MM.1S (cell line): ENCODE measurements at regions not wholly inside any gene's neighbourhood (a gene's known extent, or its start where the extent isn't known, plus 50 kb on each side); places are given as distances from the start of the nearest gene placed in this dataset.

Source experiments
- DNase-seq: peaks from one replicate; pipeline ENCODE4 v3.0.0-alpha.2; 2015
- H2AFZ ChIP-seq: fragments of 300-600 bp; sonication (generic); 2 replicates; pipeline ENCODE4 v1.6.0; 2016; ENCODE audit warnings: antibody characterized with exemption, low read length
- H3F3A ChIP-seq: fragments of 300-600 bp; sonication (generic); 2 replicates; pipeline ENCODE4 v1.6.1; 2016; ENCODE audit warnings: mild to moderate bottlenecking, antibody characterized with exemption, low read length, moderate library complexity, mixed read lengths; ENCODE audit not compliant: insufficient read depth
- H3K27ac ChIP-seq: fragments of 300-600 bp; sonication (generic); 2 replicates; pipeline ENCODE4 v1.5.1; 2016; ENCODE audit warnings: mild to moderate bottlenecking, low read length
- H3K27me3 ChIP-seq: fragments of 300-600 bp; sonication (generic); replicated peaks from 2 replicates; pipeline ENCODE4 v1.6.0; 2016; ENCODE audit warnings: low read length; ENCODE audit not compliant: insufficient read depth
- H3K36me3 ChIP-seq: fragments of 300-600 bp; sonication (generic); replicated peaks from 2 replicates; pipeline ENCODE4 v1.6.1; 2016; ENCODE audit warnings: mild to moderate bottlenecking, low read length, mixed read lengths; ENCODE audit not compliant: insufficient read depth
- H3K4me1 ChIP-seq: fragments of 300-600 bp; sonication (generic); 2 replicates; pipeline ENCODE4 v1.6.1; 2016; ENCODE audit warnings: low read length, mixed read lengths
- H3K4me2 ChIP-seq: fragments of 300-600 bp; sonication (generic); 2 replicates; pipeline ENCODE4 v1.6.0; 2016; ENCODE audit warnings: low read depth, low read length
- H3K4me3 ChIP-seq: fragments of 300-600 bp; sonication (generic); 2 replicates; pipeline ENCODE4 v1.5.1; 2016; ENCODE audit warnings: low read length, mixed read lengths
- H3K79me2 ChIP-seq: fragments of 300-600 bp; sonication (generic); 2 replicates; pipeline ENCODE4 v1.6.1; 2016; ENCODE audit warnings: mixed run types, low read length, mixed read lengths
- H3K9ac ChIP-seq: fragments of 300-600 bp; sonication (generic); 2 replicates; pipeline ENCODE4 v1.6.1; 2016; ENCODE audit warnings: low read length, mixed read lengths
- H3K9me2 ChIP-seq: fragments of 300-600 bp; sonication (generic); replicated peaks from 2 replicates; pipeline ENCODE4 v1.6.1; 2016; ENCODE audit warnings: mild to moderate bottlenecking, low read length, mixed read lengths; ENCODE audit not compliant: insufficient read depth
- H3K9me3 ChIP-seq: fragments of 300-600 bp; sonication (generic); replicated peaks from 2 replicates; pipeline ENCODE4 v1.6.1; 2016; ENCODE audit warnings: mild to moderate bottlenecking, low read length, mixed read lengths; ENCODE audit not compliant: insufficient read depth
- H4K20me1 ChIP-seq: fragments of 300-600 bp; sonication (generic); 2 replicates; pipeline ENCODE4 v1.6.1; 2016; ENCODE audit warnings: mild to moderate bottlenecking, low read length, moderate library complexity, mixed read lengths; ENCODE audit not compliant: insufficient read depth
- EZH2 ChIP-seq: fragments of 300-600 bp; sonication (generic); optimal IDR thresholded peaks from 2 replicates; pipeline ENCODE3; 2017; ENCODE audit warnings: low read depth, mild to moderate bottlenecking, antibody characterized with exemption, low read length, mixed read lengths
- EZH2phosphoT487 ChIP-seq: fragments of 300-600 bp; sonication (generic); IDR thresholded peaks from 2 replicates; pipeline ENCODE4 v1.6.1; 2018; ENCODE audit warnings: antibody characterized with exemption, low read length
- TF ChIP-seq, protein P1 (sequence below): fragments of 300-600 bp; sonication (generic); IDR thresholded peaks from 2 replicates; pipeline ENCODE4 v1.5.1; 2016; ENCODE audit warnings: antibody characterized with exemption, low read length, mixed read lengths

DNA sequence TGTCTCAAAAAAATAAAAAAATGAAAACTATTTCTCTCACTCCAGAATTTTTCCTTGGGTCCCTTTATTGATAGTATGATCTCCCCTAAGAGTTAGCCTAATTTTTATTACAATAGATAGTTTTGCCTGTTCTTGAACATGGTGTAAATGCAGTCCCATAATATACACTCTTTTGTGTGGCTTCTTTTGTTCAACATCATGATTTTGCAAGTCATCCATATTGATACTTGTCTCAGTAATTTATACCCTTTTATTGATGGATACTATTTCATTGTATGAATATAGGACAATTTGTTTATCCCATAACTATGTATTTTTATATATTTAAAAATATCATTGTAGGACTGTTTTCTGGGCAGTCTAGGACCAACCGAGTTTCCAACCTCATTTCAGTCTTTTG is 207.0 kb downstream of the UTP18 start:
- Histone ChIP-seq H3K27me3 (no peaks in the 10 kb centered on the region), H3K4me1 (no peaks in the 10 kb centered on the region), H3K27ac (no peak overlapping the region), H3K79me2 (no peaks in the 10 kb centered on the region), H3K36me3 (no peaks in the 10 kb centered on the region), H3K9me2 (no peaks in the 10 kb centered on the region), H3K9me3 (no peaks in the 10 kb centered on the region), H3K9ac (no peak overlapping the region), H3K4me2 (no peak overlapping the region), H4K20me1 (no peaks in the 10 kb centered on the region), H3K4me3 (no peak overlapping the region), H3F3A (no peaks in the 10 kb centered on the region), H2AFZ (no peak overlapping the region)
- no peak for DNase-seq
- no peak for TF ChIP-seq EZH2phosphoT487
- TF ChIP-seq, protein P1, sequence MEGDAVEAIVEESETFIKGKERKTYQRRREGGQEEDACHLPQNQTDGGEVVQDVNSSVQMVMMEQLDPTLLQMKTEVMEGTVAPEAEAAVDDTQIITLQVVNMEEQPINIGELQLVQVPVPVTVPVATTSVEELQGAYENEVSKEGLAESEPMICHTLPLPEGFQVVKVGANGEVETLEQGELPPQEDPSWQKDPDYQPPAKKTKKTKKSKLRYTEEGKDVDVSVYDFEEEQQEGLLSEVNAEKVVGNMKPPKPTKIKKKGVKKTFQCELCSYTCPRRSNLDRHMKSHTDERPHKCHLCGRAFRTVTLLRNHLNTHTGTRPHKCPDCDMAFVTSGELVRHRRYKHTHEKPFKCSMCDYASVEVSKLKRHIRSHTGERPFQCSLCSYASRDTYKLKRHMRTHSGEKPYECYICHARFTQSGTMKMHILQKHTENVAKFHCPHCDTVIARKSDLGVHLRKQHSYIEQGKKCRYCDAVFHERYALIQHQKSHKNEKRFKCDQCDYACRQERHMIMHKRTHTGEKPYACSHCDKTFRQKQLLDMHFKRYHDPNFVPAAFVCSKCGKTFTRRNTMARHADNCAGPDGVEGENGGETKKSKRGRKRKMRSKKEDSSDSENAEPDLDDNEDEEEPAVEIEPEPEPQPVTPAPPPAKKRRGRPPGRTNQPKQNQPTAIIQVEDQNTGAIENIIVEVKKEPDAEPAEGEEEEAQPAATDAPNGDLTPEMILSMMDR: no peak

DNA sequence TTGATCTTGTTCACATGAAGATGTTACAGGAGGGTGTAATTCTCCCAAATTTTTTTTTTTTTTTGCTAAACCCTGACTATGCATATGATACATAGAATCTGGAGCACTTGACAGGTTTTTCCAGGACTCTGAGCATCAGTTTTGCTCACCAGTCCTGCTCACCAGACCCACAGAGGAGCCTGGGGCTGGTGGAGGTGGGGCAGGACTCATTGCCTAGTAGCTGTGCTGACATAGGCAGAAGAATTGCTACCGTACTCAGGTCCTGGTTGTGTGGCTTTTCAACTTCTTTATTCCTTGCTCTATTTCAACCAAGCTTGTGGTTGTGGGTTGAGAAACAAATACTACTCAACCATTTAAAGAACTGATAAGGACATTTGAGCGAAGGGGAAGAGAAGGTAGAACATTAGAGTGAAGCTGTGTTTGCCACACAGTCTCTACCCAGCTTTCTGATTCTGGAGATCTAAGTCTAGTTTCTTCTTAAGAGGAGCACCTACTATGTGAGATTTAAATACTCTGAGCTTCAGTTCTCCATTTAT is 212.4 kb downstream of the UTP18 start:
- no peak for DNase-seq
- H2AFZ ChIP-seq: no peak overlapping the region
- no peak overlapping the region for H3K4me2 ChIP-seq

DNA sequence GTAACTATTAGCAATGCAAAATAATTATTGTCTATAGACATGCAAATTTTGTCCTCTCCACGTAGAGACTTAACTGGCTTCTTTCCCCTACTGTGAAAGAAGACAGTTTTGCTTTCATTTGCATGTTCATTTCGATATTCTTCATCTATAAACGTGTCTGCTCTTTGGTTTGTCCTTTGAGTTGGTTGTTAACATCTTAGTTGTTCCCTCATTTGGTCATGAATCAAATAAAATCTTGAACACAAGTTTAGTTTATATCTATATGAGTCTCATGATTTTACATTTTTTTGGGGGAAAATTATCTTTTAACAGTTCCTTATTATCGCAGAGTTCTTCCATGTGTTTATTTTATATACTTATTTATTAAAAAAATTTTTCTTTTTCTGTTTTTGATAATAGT is 214.4 kb downstream of the UTP18 start:
- TF ChIP-seq EZH2 (no peak), EZH2phosphoT487 (no peak)
- TF ChIP-seq, protein P1: no peak
- H4K20me1 ChIP-seq: no peaks in the 10 kb centered on the region
- no peak overlapping the region for H3K4me3 ChIP-seq
- no peaks in the 10 kb centered on the region for H3K9me3 ChIP-seq
- H3K9me2 ChIP-seq: no peaks in the 10 kb centered on the region
- H3K27ac ChIP-seq: no peak overlapping the region
- no peak for DNase-seq
- H3K27me3 ChIP-seq: no peaks in the 10 kb centered on the region
- H3K4me1 ChIP-seq: no peaks in the 10 kb centered on the region
- no peaks in the 10 kb centered on the region for H3F3A ChIP-seq
- H3K4me2 ChIP-seq: no peak overlapping the region
- no peak overlapping the region for H2AFZ ChIP-seq
- no peaks in the 10 kb centered on the region for H3K79me2 ChIP-seq
- H3K36me3 ChIP-seq: no peaks in the 10 kb centered on the region
- no peak overlapping the region for H3K9ac ChIP-seq

More for the DNA sequence above, 212.4 kb downstream of the UTP18 start:
- no peaks in the 10 kb centered on the region for H3F3A ChIP-seq
- H3K36me3 ChIP-seq: no peaks in the 10 kb centered on the region
- no peaks in the 10 kb centered on the region for H3K9me3 ChIP-seq
- TF ChIP-seq, protein P1: no peak
- TF ChIP-seq EZH2phosphoT487: no peak
- no peak for TF ChIP-seq EZH2
- no peaks in the 10 kb centered on the region for H4K20me1 ChIP-seq
- no peak overlapping the region for H3K9ac ChIP-seq
- H3K9me2 ChIP-seq: no peaks in the 10 kb centered on the region
- H3K27me3 ChIP-seq: no peaks in the 10 kb centered on the region
- no peak overlapping the region for H3K4me3 ChIP-seq
- no peak overlapping the region for H3K27ac ChIP-seq
- H3K79me2 ChIP-seq: no peaks in the 10 kb centered on the region
- H3K4me1 ChIP-seq: no peaks in the 10 kb centered on the region
